ENCODE measurements at regions not wholly inside any gene's neighbourhood (a gene's known extent, or its start where the extent isn't known, plus 50 kb on each side); places are given as distances from the start of the nearest gene placed in this dataset.

GRCh38 chr2:180743401-180743800 lies 237.0 kb upstream of the UBE2E3 start:
- H3K27ac ChIP-seq, result no peak overlapping the region
- ATAC-seq, result no peak
- TF ChIP-seq CTCF (IDR thresholded peaks at IDR 0.05) (no peak), POLR2A (IDR thresholded peaks at IDR 0.05) (no peak)
- H3K9me3 ChIP-seq, result no peaks in the 10 kb centered on the region
- no peaks in the 10 kb centered on the region for H3K36me3 ChIP-seq (replicated peaks in 1 of 2; ENCODE audit: insufficient read depth in 1 of 2, low read depth in 2 of 2)
- DNase-seq, result no peak
- 43 to 52% methylated on average over 3 of the region's 3 CpGs for WGBS, 2 donors
- intact Hi-C loops (cut with DNase I), result no loop called here
- no peak overlapping the region for H3K4me3 ChIP-seq
- H3K4me1 ChIP-seq, result no peaks in the 10 kb centered on the region
- H3K27me3 ChIP-seq, result no peaks in the 10 kb centered on the region

GRCh38 chr2:180742801-180743200 lies 237.6 kb upstream of the UBE2E3 start:
- H3K4me3 ChIP-seq, result no peak overlapping the region
- H3K9me3 ChIP-seq, result no peaks in the 10 kb centered on the region
- WGBS, 2 donors, result 44 to 58% methylated on average over 4 of the region's 4 CpGs
- no peaks in the 10 kb centered on the region for H3K4me1 ChIP-seq
- intact Hi-C loops (cut with DNase I), result no loop called here
- no peak for TF ChIP-seq CTCF (IDR thresholded peaks at IDR 0.05)
- TF ChIP-seq POLR2A (IDR thresholded peaks at IDR 0.05), result no peak
- ATAC-seq (no peak), DNase-seq (no peak)
- H3K36me3 ChIP-seq (replicated peaks in 1 of 2; ENCODE audit: insufficient read depth in 1 of 2, low read depth in 2 of 2), result no peaks in the 10 kb centered on the region
- H3K27me3 ChIP-seq, result no peaks in the 10 kb centered on the region
- H3K27ac ChIP-seq, result no peak overlapping the region

- no peak for DNase-seq
- ATAC-seq, result no peak
- intact Hi-C loops (cut with DNase I), result no loop called here
- Histone ChIP-seq H3K36me3 (replicated peaks in 1 of 2; ENCODE audit: insufficient read depth in 1 of 2, low read depth in 2 of 2) (no peaks in the 10 kb centered on the region), H3K4me3 (no peak overlapping the region), H3K27ac (no peak overlapping the region), H3K27me3 (no peaks in the 10 kb centered on the region), H3K4me1 (no peaks in the 10 kb centered on the region), H3K9me3 (no peaks in the 10 kb centered on the region)
- 74 to 89% methylated on average over 1 of the region's 1 CpG for WGBS, 2 donors
- TF ChIP-seq CTCF (IDR thresholded peaks at IDR 0.05), result no peak
- no peak for TF ChIP-seq POLR2A (IDR thresholded peaks at IDR 0.05)
Measured at GRCh38 chr2:180739070-180739469, 241.3 kb upstream of the UBE2E3 start.

- H3K4me1 ChIP-seq, result no peaks in the 10 kb centered on the region
- TF ChIP-seq CTCF (IDR thresholded peaks at IDR 0.05) (no peak), POLR2A (IDR thresholded peaks at IDR 0.05) (no peak)
- WGBS, 2 donors, result 63 to 67% methylated on average over 2 of the region's 2 CpGs
- DNase-seq (no peak), ATAC-seq (no peak)
- intact Hi-C loops (cut with DNase I), result no loop called here
- H3K27ac ChIP-seq, result no peak overlapping the region
- no peak overlapping the region for H3K4me3 ChIP-seq
- H3K27me3 ChIP-seq, result no peaks in the 10 kb centered on the region
- no peaks in the 10 kb centered on the region for H3K36me3 ChIP-seq (replicated peaks in 1 of 2; ENCODE audit: insufficient read depth in 1 of 2, low read depth in 2 of 2)
- H3K9me3 ChIP-seq, result no peaks in the 10 kb centered on the region
Measured at GRCh38 chr2:180735799-180736198, 244.6 kb upstream of the UBE2E3 start.

- DNase-seq (no peak), ATAC-seq (no peak)
- no peak overlapping the region for H3K27ac ChIP-seq
- intact Hi-C loops (cut with DNase I), result no loop called here
- H3K4me1 ChIP-seq, result no peaks in the 10 kb centered on the region
- TF ChIP-seq POLR2A (IDR thresholded peaks at IDR 0.05), result no peak
- TF ChIP-seq CTCF (IDR thresholded peaks at IDR 0.05), result no peak
- no peaks in the 10 kb centered on the region for H3K9me3 ChIP-seq
- H3K4me3 ChIP-seq, result no peak overlapping the region
- no peaks in the 10 kb centered on the region for H3K36me3 ChIP-seq (replicated peaks in 1 of 2; ENCODE audit: insufficient read depth in 1 of 2, low read depth in 2 of 2)
- H3K27me3 ChIP-seq, result no peaks in the 10 kb centered on the region
Measured at GRCh38 chr2:180734382-180734781, 246.0 kb upstream of the UBE2E3 start.
